ENCODE measurements at regions not wholly inside any gene's neighbourhood (a gene's known extent, or its start where the extent isn't known, plus 50 kb on each side); places are given as distances from the start of the nearest gene placed in this dataset.

DNA sequence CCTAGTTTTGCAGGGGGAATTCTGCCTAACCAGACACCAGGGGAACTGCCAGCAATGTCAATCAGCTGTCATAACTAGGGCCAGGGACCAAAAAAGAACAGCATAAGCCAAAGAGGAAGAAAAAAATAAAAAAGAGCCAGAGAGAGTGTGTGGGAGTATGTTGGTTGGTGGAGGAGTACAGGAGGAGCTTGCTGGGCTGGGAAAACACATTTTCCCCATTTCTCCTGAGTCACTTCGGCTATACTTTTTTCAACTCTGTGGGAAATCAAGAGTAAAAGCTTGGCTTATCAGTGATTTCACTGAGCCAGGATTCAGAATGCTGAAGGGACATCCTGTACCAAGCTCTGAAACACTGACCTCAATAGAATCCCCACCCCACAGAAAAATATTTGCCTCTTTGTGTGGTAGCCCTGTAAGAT, 144.7 kb upstream of the DPH6 start:
- Histone ChIP-seq H3K9me3 (no peaks in the 10 kb centered on the region), H3K27me3 (no peaks in the 10 kb centered on the region), H3K4me1 (peaks cover 0 to 29% (median 19%) of the 10 kb centered on the region in 4 donors), H3K4me3 (no peak overlapping the region), H3K27ac (peak overlapping the region; percentile 1 to 82 (median 46)), H3K36me3 (no peaks in the 10 kb centered on the region)
- DNase-seq, result no peak
- intact Hi-C loops (cut with DNase I), result no loop called here
- TF ChIP-seq POLR2AphosphoS5 (IDR thresholded peaks at IDR 0.05), result peak in 2 of 4 donors; percentile 22 to 32
- TF ChIP-seq, protein P1, sequence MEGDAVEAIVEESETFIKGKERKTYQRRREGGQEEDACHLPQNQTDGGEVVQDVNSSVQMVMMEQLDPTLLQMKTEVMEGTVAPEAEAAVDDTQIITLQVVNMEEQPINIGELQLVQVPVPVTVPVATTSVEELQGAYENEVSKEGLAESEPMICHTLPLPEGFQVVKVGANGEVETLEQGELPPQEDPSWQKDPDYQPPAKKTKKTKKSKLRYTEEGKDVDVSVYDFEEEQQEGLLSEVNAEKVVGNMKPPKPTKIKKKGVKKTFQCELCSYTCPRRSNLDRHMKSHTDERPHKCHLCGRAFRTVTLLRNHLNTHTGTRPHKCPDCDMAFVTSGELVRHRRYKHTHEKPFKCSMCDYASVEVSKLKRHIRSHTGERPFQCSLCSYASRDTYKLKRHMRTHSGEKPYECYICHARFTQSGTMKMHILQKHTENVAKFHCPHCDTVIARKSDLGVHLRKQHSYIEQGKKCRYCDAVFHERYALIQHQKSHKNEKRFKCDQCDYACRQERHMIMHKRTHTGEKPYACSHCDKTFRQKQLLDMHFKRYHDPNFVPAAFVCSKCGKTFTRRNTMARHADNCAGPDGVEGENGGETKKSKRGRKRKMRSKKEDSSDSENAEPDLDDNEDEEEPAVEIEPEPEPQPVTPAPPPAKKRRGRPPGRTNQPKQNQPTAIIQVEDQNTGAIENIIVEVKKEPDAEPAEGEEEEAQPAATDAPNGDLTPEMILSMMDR (IDR thresholded peaks at IDR 0.05), result no peak
- TF ChIP-seq POLR2A (IDR thresholded peaks at IDR 0.05), result no peak
- TF ChIP-seq EP300 (IDR thresholded peaks at IDR 0.05), result peak in 1 of 4 donors; percentile 14
- WGBS, 2 donors, result 73 to 93% methylated on average over 1 of the region's 1 CpG

GRCh38 chr15:35691173-35691761, 145.3 kb upstream of the DPH6 start:
- H3K4me3 ChIP-seq, result no peak overlapping the region
- no peaks in the 10 kb centered on the region for H3K27me3 ChIP-seq
- DNase-seq, result no peak
- intact Hi-C loops (cut with DNase I), result no loop called here
- peak overlapping the region; percentile 1 to 82 (median 46) for H3K27ac ChIP-seq
- 89 to 91% methylated on average over 4 of the region's 4 CpGs for WGBS, 2 donors
- no peak for TF ChIP-seq EP300 (IDR thresholded peaks at IDR 0.05)
- TF ChIP-seq POLR2A (IDR thresholded peaks at IDR 0.05), result no peak
- TF ChIP-seq, protein P1 (IDR thresholded peaks at IDR 0.05), result no peak
- no peak for TF ChIP-seq POLR2AphosphoS5 (IDR thresholded peaks at IDR 0.05)
- H3K9me3 ChIP-seq, result no peaks in the 10 kb centered on the region
- no peaks in the 10 kb centered on the region for H3K36me3 ChIP-seq
- H3K4me1 ChIP-seq, result peaks cover 0 to 29% (median 17%) of the 10 kb centered on the region in 4 donors

DNA sequence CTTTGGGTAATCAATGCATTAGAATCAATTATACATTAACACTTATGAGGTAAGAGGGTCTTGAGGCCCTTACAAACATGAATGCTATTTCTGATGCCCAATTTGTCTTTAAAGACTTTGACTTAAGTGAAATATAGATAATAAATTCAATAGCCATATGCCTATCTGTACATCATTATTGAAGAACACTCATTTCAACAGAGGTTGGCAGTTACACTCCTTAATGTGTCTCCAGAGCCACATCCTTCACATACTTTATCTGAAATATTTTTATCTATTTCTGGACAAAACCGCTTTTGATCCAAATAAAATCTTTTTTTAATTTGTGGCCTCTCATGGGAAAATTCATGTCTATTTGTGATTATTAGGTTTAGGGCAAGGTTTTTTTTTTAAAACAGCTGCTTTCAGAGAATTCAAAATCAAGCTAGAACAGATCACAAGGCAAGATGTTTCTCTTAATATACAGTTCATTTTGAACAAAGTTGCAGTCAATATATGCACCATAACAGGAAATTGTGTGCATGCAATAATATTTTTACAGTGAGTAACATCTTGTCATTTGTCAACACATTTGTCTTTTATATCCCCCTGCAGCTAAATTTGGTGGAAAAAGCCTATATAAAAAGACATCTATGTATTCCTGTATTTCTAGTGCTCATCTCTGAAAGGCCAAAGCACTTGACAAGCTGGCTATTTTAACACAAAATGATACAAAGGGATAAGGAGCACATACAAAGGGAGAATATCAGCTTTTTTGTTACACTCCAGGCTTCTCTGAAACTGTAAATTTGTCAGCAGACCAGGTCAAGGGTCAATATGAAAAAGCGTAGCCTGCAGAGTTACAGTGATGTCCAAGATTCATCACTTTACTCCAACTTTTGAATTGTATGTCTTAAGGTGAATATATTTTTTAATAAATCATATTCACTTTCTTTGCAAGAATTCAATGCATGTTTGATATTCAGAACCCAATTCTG, 146.2 kb upstream of the DPH6 start:
- Histone ChIP-seq H3K9me3 (no peaks in the 10 kb centered on the region), H3K4me1 (peaks cover 0 to 25% (median 15%) of the 10 kb centered on the region in 4 donors), H3K4me3 (no peak overlapping the region), H3K27me3 (no peaks in the 10 kb centered on the region), H3K27ac (peak overlapping the region in 1 of 4 donors; percentile 82), H3K36me3 (no peaks in the 10 kb centered on the region)
- intact Hi-C loops (cut with DNase I), result no loop called here
- TF ChIP-seq, protein P1 (IDR thresholded peaks at IDR 0.05), result no peak
- TF ChIP-seq POLR2A (IDR thresholded peaks at IDR 0.05) (no peak), POLR2AphosphoS5 (IDR thresholded peaks at IDR 0.05) (no peak)
- DNase-seq, result no peak
- 82 to 84% methylated on average over 2 of the region's 2 CpGs for WGBS, 2 donors

GRCh38 chr15:35693286-35693685, 147.3 kb upstream of the DPH6 start:
- no peak for DNase-seq
- Histone ChIP-seq H3K4me1 (peaks cover 0 to 36% (median 15%) of the 10 kb centered on the region in 4 donors), H3K4me3 (no peak overlapping the region), H3K27ac (peak overlapping the region in 1 of 4 donors; percentile 82), H3K9me3 (no peaks in the 10 kb centered on the region), H3K27me3 (no peaks in the 10 kb centered on the region), H3K36me3 (no peaks in the 10 kb centered on the region)
- intact Hi-C loops (cut with DNase I), result no loop called here
- TF ChIP-seq, protein P1 (IDR thresholded peaks at IDR 0.05), result no peak
- no peak for TF ChIP-seq EP300 (IDR thresholded peaks at IDR 0.05)
- no peak for TF ChIP-seq POLR2A (IDR thresholded peaks at IDR 0.05)
- no peak for TF ChIP-seq POLR2AphosphoS5 (IDR thresholded peaks at IDR 0.05)
- 61 to 71% methylated on average over 2 of the region's 2 CpGs for WGBS, 2 donors
